Aorta (tissue), 5 donors: ENCODE measurements at regions not wholly inside any gene's neighbourhood (a gene's known extent, or its start where the extent isn't known, plus 50 kb on each side); places are given as distances from the start of the nearest gene placed in this dataset.

ENCODE experiments used
- ATAC-seq: fragments of 200-7000 bp; cut with Tn5 transposase; one replicate; pipeline ENCODE4 v1.9.1; 2022; ENCODE audit warnings: moderate library complexity; ENCODE audit not compliant: low FRiP score
- DNase-seq, 2 donors: peaks; one replicate each; pipeline ENCODE4 v3.0.0-alpha.2; 2020
- H3K27ac ChIP-seq, 2 donors: one replicate each; pipeline ENCODE4 v1.5.1; 2013; ENCODE audit warnings: low read length in 2 of 2, mild to moderate bottlenecking in 2 of 2, moderate library complexity in 2 of 2, control low read depth in 1 of 2, inconsistent platforms in 1 of 2, low read depth in 1 of 2
- H3K27me3 ChIP-seq, 2 donors: one replicate each; pipeline ENCODE4 v1.6.1; 2013; ENCODE audit warnings: control low read depth in 1 of 2, low read length in 1 of 2, mild to moderate bottlenecking in 1 of 2, moderate library complexity in 1 of 2; ENCODE audit not compliant: insufficient read depth in 2 of 2, control insufficient read depth in 1 of 2
- H3K36me3 ChIP-seq, 2 donors: one replicate each; pipeline ENCODE4 v1.6.1; 2013; ENCODE audit warnings: control low read depth in 1 of 2, low read length in 1 of 2, mild to moderate bottlenecking in 1 of 2; ENCODE audit not compliant: insufficient read depth in 2 of 2, control insufficient read depth in 1 of 2
- H3K4me1 ChIP-seq, 2 donors: one replicate each; pipeline ENCODE4 v1.6.1; 2013; ENCODE audit warnings: low read length in 2 of 2, control low read depth in 1 of 2, mild to moderate bottlenecking in 1 of 2, moderate library complexity in 1 of 2; ENCODE audit not compliant: insufficient read depth in 2 of 2, control insufficient read depth in 1 of 2
- H3K4me3 ChIP-seq, 2 donors: one replicate each; pipeline ENCODE4 v1.5.1; 2013; ENCODE audit warnings: low read length in 2 of 2, control low read depth in 1 of 2, mild to moderate bottlenecking in 1 of 2
- H3K9me3 ChIP-seq: one replicate; pipeline ENCODE4 v1.6.1; 2013; ENCODE audit warnings: mild to moderate bottlenecking, low read length; ENCODE audit not compliant: control insufficient read depth
- WGBS, 2 donors: extraction: QIAGEN DNeasy Blood & Tissue Kit; methylation state at CpG; one replicate each; pipeline ENCODE4 v1.1.7; 2013; 5-methylcytosine and 5-hydroxymethylcytosine counted together
- intact Hi-C, 2 donors: fragments of 100-400 bp; cut with DNase I; formaldehyde crosslinking; loops; one replicate each; pipeline versions ENCODE4 v1.14.2 to v1.15.0; 2022
- donor health status: healthy with polysubstance abuse.
- donor health status: Bipolar disorder and iron deficiency.
- donor health status: DM: no; HTN: no; CAD: no.
- donor health status: DM: no; HTN: no; CAD: no.
- donor health status: DM: yes; HTN: yes; CAD: no.

DNA sequence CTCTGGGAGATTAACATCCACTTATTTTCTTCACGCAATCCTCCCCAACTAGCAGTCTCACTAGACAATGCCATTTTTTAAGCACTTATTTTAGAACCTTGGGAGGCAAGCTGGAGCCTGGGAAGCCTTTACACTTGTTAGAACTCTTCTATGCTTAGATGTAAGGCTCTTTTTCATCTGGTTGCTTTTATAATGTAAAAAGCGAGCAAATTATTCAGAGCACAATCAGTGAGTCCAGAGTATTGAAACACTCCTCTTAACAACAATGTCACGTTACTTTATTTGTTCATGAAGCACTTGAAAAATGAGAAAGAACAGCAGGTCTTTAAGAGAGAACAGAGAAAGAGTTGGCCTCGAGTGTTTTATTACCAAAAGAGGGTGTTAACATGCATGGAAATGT, 84.1 kb upstream of the SLC8A1 start:
- Histone ChIP-seq H3K27me3 (no peaks in the 10 kb centered on the region), H3K27ac (no peak overlapping the region), H3K4me1 (peaks cover 0 to 5% of the 10 kb centered on the region in 2 donors), H3K9me3 (no peaks in the 10 kb centered on the region), H3K4me3 (no peak overlapping the region), H3K36me3 (no peaks in the 10 kb centered on the region)
- intact Hi-C loops, result no loop called here
- WGBS, 2 donors, result 86% methylated on average over 4 of the region's 4 CpGs
- no peak for DNase-seq
- no peak for ATAC-seq

DNA sequence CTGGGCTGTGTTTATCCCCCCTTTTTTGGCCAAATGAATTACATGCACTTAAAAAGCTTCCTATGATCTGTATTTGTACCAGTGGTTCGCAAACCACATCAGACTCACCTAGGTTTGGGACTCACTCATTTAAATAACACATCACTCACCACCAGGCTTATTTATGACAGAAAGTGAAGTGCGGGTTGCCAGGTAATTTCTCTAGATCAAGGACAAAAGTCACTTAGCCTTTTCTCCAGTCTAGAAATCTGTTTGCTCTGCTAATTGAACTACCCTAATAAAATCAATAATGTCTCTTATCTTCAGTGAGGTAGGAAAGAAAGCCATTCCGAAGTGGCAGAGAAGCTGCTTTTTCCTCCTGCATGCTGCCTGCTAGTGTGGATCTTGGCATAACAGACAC, 88.1 kb upstream of the SLC8A1 start:
- H3K4me3 ChIP-seq, result no peak overlapping the region
- ATAC-seq, result no peak

DNA sequence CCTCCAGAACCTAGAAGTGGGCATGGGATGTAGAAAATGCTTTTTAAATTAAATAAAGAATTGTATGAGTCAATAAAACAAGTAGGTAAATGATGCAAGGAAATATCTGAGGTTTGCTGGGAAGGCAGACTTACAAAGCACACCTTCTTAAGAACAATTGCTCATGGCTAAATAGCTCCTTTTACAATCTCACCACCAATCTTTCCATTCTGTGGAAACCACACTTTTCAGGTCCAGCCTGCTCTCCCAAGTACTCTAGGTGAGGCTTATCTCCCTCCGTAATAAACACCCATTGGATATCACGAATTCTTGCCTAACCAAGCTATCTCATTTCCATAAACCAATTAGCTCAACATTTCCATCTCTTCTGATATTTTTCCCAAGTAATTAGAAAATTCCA, 91.5 kb upstream of the SLC8A1 start:
- intact Hi-C loops, result loop anchor here in 1 of 2 donors (10.0 kb wide), 1 partner anchor 349 kb away; no protein-coding TSS in a partner anchor
- no peaks in the 10 kb centered on the region for H3K9me3 ChIP-seq
- no peaks in the 10 kb centered on the region for H3K27me3 ChIP-seq
- WGBS, 2 donors, result 96 to 97% methylated on average over 2 of the region's 2 CpGs
- H3K4me3 ChIP-seq, result no peak overlapping the region
- H3K4me1 ChIP-seq, result peaks cover 0 to 5% of the 10 kb centered on the region in 2 donors
- no peaks in the 10 kb centered on the region for H3K36me3 ChIP-seq
- DNase-seq (no peak), ATAC-seq (no peak)
- no peak overlapping the region for H3K27ac ChIP-seq

More for the DNA sequence above, 88.1 kb upstream of the SLC8A1 start:
- Histone ChIP-seq H3K4me1 (peaks cover 0 to 5% of the 10 kb centered on the region in 2 donors), H3K9me3 (no peaks in the 10 kb centered on the region), H3K27me3 (no peaks in the 10 kb centered on the region), H3K36me3 (no peaks in the 10 kb centered on the region), H3K27ac (no peak overlapping the region)
- intact Hi-C loops, result loop anchor here in 1 of 2 donors (10.0 kb wide), 1 partner anchor 345 kb away; no protein-coding TSS in a partner anchor
- no peak for DNase-seq
- 59 to 62% methylated on average over 3 of the region's 3 CpGs for WGBS, 2 donors

DNA sequence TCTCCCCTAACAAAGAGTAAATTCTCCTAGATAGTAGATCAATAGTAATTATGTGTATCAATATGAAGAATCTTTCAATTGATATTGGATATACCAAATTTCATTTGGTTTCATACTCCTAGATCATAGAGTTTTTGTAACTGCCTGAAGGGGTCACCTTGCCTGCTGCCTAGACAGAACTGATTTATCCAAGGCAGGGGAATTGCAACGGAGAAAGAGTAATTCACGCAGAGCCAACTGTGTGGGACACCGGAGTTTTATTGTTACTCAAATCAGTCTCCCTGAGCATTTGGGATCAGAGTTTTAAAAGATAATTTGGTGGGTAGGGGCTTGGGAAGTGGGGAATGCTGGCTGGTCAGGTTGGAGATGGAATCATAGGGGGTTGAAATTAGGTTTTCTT, 92.2 kb upstream of the SLC8A1 start:
- H3K9me3 ChIP-seq, result no peaks in the 10 kb centered on the region
- H3K4me3 ChIP-seq, result no peak overlapping the region
- no peaks in the 10 kb centered on the region for H3K36me3 ChIP-seq
- H3K27me3 ChIP-seq, result no peaks in the 10 kb centered on the region
- ATAC-seq, result no peak
- H3K27ac ChIP-seq, result no peak overlapping the region
- peaks cover 0 to 5% of the 10 kb centered on the region in 2 donors for H3K4me1 ChIP-seq
- no peak for DNase-seq
- WGBS, 2 donors, result 98 to 99% methylated on average over 3 of the region's 3 CpGs
- intact Hi-C loops, result loop anchor here in 1 of 2 donors (10.0 kb wide), 1 partner anchor 349 kb away; no protein-coding TSS in a partner anchor

DNA sequence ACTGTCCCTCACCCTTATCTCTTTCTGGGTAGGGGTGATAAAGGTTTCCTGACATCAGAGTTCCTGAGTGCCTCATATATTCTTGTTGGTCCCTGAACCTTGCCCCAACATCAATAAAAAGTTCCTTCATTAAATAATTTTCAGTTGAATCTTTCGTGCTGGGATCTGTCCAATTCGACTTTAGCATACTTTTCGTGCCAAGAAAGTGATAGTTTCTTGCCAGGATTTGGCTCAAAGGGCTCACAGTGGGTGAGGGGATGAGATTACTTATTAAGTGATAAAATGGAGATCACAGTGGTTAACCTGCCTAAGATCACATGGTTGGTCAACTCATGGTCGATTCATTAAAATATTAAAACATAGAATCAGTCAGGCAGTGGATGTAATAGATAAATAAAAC, 93.8 kb upstream of the SLC8A1 start:
- H3K27me3 ChIP-seq, result no peaks in the 10 kb centered on the region
- no peaks in the 10 kb centered on the region for H3K9me3 ChIP-seq
- H3K36me3 ChIP-seq, result no peaks in the 10 kb centered on the region
- no peak overlapping the region for H3K4me3 ChIP-seq
- ATAC-seq (no peak), DNase-seq (no peak)
- WGBS, 2 donors, result 71 to 82% methylated on average over 4 of the region's 4 CpGs
- no peaks in the 10 kb centered on the region for H3K4me1 ChIP-seq
- no peak overlapping the region for H3K27ac ChIP-seq
- intact Hi-C loops, result loop anchor here in 1 of 2 donors (10.0 kb wide), 1 partner anchor 351 kb away; no protein-coding TSS in a partner anchor

DNA sequence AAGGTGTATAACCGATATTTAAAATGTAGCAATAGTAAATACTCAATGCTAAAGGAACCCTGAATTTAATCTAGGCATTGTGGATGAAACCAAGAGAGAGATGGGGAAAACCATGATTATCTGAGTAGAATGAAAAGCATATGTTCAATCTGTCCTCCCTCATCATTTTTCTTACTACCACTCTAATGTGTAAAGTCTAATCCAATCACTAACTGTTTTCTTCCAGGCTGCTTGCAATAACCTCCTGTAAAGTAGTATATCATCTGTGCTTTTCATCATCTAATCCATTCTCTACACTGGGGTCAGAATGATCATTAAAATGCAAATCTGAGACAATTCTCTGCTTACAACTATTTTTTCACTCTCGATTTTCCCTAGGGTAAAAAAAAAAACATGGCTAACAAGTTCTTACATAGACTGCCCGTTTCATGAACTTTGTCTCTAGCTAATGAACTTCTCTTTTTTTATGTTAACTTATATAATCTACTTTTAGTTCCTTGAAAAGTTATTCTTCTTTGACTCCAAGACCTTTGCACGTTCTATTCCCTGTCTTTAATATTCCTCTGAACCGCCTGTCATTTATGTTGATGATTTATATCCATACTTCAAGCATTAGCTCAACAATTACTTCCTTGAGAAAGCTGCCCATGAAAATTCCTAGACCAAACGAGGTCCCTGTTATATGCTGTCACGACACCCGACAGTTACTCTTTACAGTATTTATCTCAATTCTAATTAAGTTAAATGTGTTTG, 94.7 kb upstream of the SLC8A1 start:
- Histone ChIP-seq H3K36me3 (no peaks in the 10 kb centered on the region), H3K9me3 (no peaks in the 10 kb centered on the region), H3K4me1 (no peaks in the 10 kb centered on the region), H3K4me3 (no peak overlapping the region), H3K27ac (no peak overlapping the region), H3K27me3 (no peaks in the 10 kb centered on the region)
- WGBS, 2 donors, result 27 to 37% methylated on average over 8 of the region's 8 CpGs
- intact Hi-C loops, result loop anchor here in 1 of 2 donors (10.0 kb wide), 1 partner anchor 352 kb away; no protein-coding TSS in a partner anchor
- no peak for ATAC-seq
- no peak for DNase-seq

DNA sequence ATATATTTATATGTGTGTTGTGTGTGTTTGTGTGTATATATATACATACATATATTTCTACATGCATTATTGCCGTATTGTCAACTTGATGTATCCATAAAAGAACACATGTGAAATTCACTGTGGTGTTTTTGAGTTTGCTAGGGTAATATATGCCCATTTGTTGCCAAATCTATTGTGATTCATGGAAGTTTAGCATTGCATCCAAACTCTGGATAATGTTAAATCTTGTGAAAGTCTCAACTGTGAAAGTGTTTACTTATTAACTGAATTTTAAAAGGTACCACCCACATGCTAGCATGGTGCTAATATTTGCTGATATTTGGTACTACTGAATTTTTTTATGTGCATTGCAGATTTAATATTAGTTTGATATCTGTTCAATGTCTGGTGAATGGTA, 96.6 kb upstream of the SLC8A1 start:
- ATAC-seq (no peak), DNase-seq (no peak)
- intact Hi-C loops, result loop anchor here in 1 of 2 donors (10.0 kb wide), 1 partner anchor 354 kb away; no protein-coding TSS in a partner anchor
- Histone ChIP-seq H3K27ac (no peak overlapping the region), H3K9me3 (no peaks in the 10 kb centered on the region), H3K4me1 (no peaks in the 10 kb centered on the region), H3K27me3 (no peaks in the 10 kb centered on the region), H3K4me3 (no peak overlapping the region), H3K36me3 (no peaks in the 10 kb centered on the region)
- WGBS, 2 donors, result 98 to 99% methylated on average over 1 of the region's 1 CpG

DNA sequence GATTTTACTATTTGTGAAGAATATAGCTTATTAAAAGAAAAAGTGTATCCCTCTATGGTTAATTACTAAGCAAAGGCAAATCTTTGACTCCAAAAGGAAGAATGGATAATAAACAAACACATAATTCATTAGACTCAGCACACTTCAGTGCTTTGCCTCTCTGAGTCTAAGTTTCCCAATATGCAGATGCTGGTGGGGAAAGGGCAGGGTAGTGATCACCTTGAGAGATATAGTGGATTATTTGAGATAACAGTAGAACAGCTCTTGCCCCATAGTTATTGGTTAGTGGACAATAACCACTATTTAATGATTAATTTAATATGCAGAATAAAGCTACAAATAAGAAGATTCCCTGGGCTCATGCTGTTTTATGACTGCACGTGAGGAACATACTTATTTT, 98.2 kb upstream of the SLC8A1 start:
- WGBS, 2 donors, result 95 to 97% methylated on average over 1 of the region's 1 CpG
- H3K27ac ChIP-seq, result no peak overlapping the region
- no peak overlapping the region for H3K4me3 ChIP-seq
- no peaks in the 10 kb centered on the region for H3K27me3 ChIP-seq
- no peak for ATAC-seq
- no peaks in the 10 kb centered on the region for H3K4me1 ChIP-seq
- H3K36me3 ChIP-seq, result no peaks in the 10 kb centered on the region
- no peaks in the 10 kb centered on the region for H3K9me3 ChIP-seq
- no peak for DNase-seq
- intact Hi-C loops, result loop anchor here in 1 of 2 donors (5.0 to 10.0 kb wide), 3 partner anchors 305 to 1235 kb away; no protein-coding TSS in a partner anchor

DNA sequence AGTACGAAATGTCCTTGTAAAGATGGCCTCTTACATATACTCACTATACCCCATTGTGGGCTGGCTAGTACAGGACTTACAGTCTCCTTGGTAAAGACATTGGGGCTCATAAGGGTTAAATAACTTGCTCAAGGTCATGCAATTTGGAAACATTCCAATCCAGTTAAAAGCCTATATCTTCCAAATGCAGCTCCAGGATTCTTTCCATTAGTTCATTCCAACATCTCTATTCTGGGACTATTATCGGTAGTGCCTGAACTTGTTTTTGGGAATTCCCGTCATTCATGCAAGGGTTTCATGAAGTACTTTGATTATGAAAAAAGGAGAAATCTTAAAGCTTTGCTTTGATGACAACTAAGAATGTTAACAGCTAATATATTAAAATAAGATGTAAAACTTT, 99.2 kb upstream of the SLC8A1 start:
- 85 to 86% methylated on average over 3 of the region's 3 CpGs for WGBS, 2 donors
- intact Hi-C loops, result loop anchor here in 1 of 2 donors (5.0 to 10.0 kb wide), 3 partner anchors 306 to 1234 kb away; no protein-coding TSS in a partner anchor

More for the DNA sequence above, 99.2 kb upstream of the SLC8A1 start:
- Histone ChIP-seq H3K36me3 (no peaks in the 10 kb centered on the region), H3K27me3 (no peaks in the 10 kb centered on the region), H3K9me3 (no peaks in the 10 kb centered on the region), H3K27ac (no peak overlapping the region), H3K4me1 (no peaks in the 10 kb centered on the region), H3K4me3 (no peak overlapping the region)
- ATAC-seq (no peak), DNase-seq (no peak)
